GM23338 (cell line): ENCODE measurements at regions not wholly inside any gene's neighbourhood (a gene's known extent, or its start where the extent isn't known, plus 50 kb on each side); places are given as distances from the start of the nearest gene placed in this dataset.
"Not testable (repeated sequence)": the region's sequence is repeated elsewhere in the genome, so short reads cannot be mapped to it uniquely, and the experiment has no call there.

Source experiments
- ATAC-seq: fragments of 200-7000 bp; cut with Tn5 transposase; 3 replicates; pipeline ENCODE4 v1.9.1; 2020
- DNase-seq: peaks from one replicate; pipeline ENCODE4 v3.0.0-alpha.2; 2015; ENCODE audit warnings: low spot score
- H2AFZ ChIP-seq: fragments of 200-600 bp; sonication (generic); 2 replicates; pipeline ENCODE4 v1.8.0; 2016; ENCODE audit warnings: antibody characterized with exemption, mild to moderate bottlenecking, moderate library complexity
- H3F3A ChIP-seq: fragments of 200-600 bp; sonication (generic); replicated peaks from 2 replicates; pipeline ENCODE4 v1.8.0; 2017; ENCODE audit warnings: antibody characterized with exemption, mixed run types, low read depth
- H3K27ac ChIP-seq: fragments of 200-600 bp; sonication (generic); 2 replicates; pipeline ENCODE4 v1.6.1; 2016; ENCODE audit warnings: low read depth
- H3K27me3 ChIP-seq: fragments of 200-600 bp; sonication (generic); 2 replicates; pipeline ENCODE4 v1.8.0; 2016; ENCODE audit warnings: mild to moderate bottlenecking, mixed run types, moderate library complexity; ENCODE audit not compliant: insufficient read depth
- H3K36me3 ChIP-seq: fragments of 200-600 bp; sonication (generic); 2 replicates; pipeline ENCODE4 v1.8.0; 2016; ENCODE audit warnings: mild to moderate bottlenecking; ENCODE audit not compliant: insufficient read depth
- H3K4me1 ChIP-seq: fragments of 200-600 bp; sonication (generic); 2 replicates; pipeline ENCODE4 v1.8.0; 2016; ENCODE audit warnings: mild to moderate bottlenecking, moderate library complexity; ENCODE audit not compliant: insufficient read depth
- H3K4me2 ChIP-seq: fragments of 200-600 bp; sonication (generic); 2 replicates; pipeline ENCODE4 v1.7.1; 2017; ENCODE audit warnings: mixed run types
- H3K4me3 ChIP-seq: fragments of 200-600 bp; sonication (generic); 2 replicates; pipeline ENCODE4 v1.6.1; 2016; ENCODE audit warnings: mixed run types
- H3K79me2 ChIP-seq: fragments of 200-600 bp; sonication (generic); replicated peaks from 2 replicates; pipeline ENCODE4 v1.8.0; 2017; ENCODE audit warnings: mild to moderate bottlenecking; ENCODE audit not compliant: insufficient read depth
- H3K9me2 ChIP-seq: fragments of 200-600 bp; sonication (generic); 2 replicates; pipeline ENCODE4 v1.8.0; 2017; ENCODE audit not compliant: insufficient read depth
- H4K20me1 ChIP-seq: fragments of 200-600 bp; sonication (generic); replicated peaks from 2 replicates; pipeline ENCODE4 v1.8.0; 2017; ENCODE audit warnings: mild to moderate bottlenecking; ENCODE audit not compliant: insufficient read depth
- H3K27ac Mint-ChIP-seq: 2 replicates; pipeline ENCODE4 v1.8.0; 2020; ENCODE audit warnings: inconsistent platforms, mild to moderate bottlenecking, moderate library complexity, mixed read lengths
- H3K27me3 Mint-ChIP-seq: 3 replicates; pipeline ENCODE4 v1.8.0; 2022; ENCODE audit warnings: low read depth, mild to moderate bottlenecking, moderate library complexity, mixed read lengths, inconsistent platforms; ENCODE audit not compliant: insufficient read depth, poor library complexity
- H3K36me3 Mint-ChIP-seq: 3 replicates; pipeline ENCODE4 v1.8.0; 2021; ENCODE audit warnings: low read depth, mild to moderate bottlenecking, inconsistent platforms, moderate library complexity, mixed read lengths
- H3K4me1 Mint-ChIP-seq: 3 replicates; pipeline ENCODE4 v1.8.0; 2020; ENCODE audit warnings: mild to moderate bottlenecking, inconsistent platforms, mixed read lengths
- H3K4me3 Mint-ChIP-seq: 3 replicates; pipeline ENCODE4 v1.8.0; 2021; ENCODE audit warnings: moderate library complexity, mild to moderate bottlenecking, inconsistent platforms, mixed read lengths
- H3K9me3 Mint-ChIP-seq: 3 replicates; pipeline ENCODE4 v1.8.0; 2020; ENCODE audit warnings: moderate library complexity, mild to moderate bottlenecking, inconsistent platforms, mixed read lengths
- EZH2phosphoT487 ChIP-seq: fragments of 200-600 bp; sonication (generic); IDR thresholded peaks from one replicate; pipeline ENCODE4 v1.8.1; 2018; ENCODE audit warnings: antibody characterized with exemption; ENCODE audit not compliant: unreplicated experiment
- NANOG ChIP-seq: IDR thresholded peaks from 2 replicates; pipeline ENCODE4 v1.6.1; 2016; ENCODE audit warnings: antibody characterized with exemption, borderline replicate concordance
- ZNF114 ChIP-seq: fragments of 250-450 bp; sonication (Bioruptor Pico); IDR thresholded peaks from 2 replicates; pipeline ENCODE4 v1.5.0; 2020; ENCODE audit warnings: mild to moderate bottlenecking, moderate library complexity
- TF ChIP-seq, protein P1 (sequence below): fragments of 250-450 bp; sonication (Bioruptor Pico); IDR thresholded peaks from 2 replicates; pipeline ENCODE4 v1.5.0; 2020; ENCODE audit warnings: mild to moderate bottlenecking, moderate library complexity

DNA sequence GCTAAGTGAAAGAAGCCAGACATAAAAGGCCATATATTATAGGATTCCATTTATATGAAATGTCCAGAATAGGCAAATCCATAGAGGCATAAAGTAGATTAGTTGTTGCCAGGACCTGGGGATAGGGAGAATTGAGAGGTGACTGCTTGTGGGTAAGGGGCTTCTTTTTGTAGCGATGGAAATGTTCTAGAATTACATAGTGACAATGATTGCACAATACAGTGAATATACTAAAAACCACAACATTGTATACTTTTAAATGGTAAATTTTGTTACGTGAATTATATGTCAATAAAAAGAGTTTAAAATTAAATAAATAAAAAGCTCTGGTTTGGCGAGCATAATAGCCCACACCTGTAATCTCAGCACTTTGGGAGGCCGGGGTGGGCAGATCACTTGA, 486.8 kb downstream of the KLF12 start (continued):
- TF ChIP-seq, protein P1, sequence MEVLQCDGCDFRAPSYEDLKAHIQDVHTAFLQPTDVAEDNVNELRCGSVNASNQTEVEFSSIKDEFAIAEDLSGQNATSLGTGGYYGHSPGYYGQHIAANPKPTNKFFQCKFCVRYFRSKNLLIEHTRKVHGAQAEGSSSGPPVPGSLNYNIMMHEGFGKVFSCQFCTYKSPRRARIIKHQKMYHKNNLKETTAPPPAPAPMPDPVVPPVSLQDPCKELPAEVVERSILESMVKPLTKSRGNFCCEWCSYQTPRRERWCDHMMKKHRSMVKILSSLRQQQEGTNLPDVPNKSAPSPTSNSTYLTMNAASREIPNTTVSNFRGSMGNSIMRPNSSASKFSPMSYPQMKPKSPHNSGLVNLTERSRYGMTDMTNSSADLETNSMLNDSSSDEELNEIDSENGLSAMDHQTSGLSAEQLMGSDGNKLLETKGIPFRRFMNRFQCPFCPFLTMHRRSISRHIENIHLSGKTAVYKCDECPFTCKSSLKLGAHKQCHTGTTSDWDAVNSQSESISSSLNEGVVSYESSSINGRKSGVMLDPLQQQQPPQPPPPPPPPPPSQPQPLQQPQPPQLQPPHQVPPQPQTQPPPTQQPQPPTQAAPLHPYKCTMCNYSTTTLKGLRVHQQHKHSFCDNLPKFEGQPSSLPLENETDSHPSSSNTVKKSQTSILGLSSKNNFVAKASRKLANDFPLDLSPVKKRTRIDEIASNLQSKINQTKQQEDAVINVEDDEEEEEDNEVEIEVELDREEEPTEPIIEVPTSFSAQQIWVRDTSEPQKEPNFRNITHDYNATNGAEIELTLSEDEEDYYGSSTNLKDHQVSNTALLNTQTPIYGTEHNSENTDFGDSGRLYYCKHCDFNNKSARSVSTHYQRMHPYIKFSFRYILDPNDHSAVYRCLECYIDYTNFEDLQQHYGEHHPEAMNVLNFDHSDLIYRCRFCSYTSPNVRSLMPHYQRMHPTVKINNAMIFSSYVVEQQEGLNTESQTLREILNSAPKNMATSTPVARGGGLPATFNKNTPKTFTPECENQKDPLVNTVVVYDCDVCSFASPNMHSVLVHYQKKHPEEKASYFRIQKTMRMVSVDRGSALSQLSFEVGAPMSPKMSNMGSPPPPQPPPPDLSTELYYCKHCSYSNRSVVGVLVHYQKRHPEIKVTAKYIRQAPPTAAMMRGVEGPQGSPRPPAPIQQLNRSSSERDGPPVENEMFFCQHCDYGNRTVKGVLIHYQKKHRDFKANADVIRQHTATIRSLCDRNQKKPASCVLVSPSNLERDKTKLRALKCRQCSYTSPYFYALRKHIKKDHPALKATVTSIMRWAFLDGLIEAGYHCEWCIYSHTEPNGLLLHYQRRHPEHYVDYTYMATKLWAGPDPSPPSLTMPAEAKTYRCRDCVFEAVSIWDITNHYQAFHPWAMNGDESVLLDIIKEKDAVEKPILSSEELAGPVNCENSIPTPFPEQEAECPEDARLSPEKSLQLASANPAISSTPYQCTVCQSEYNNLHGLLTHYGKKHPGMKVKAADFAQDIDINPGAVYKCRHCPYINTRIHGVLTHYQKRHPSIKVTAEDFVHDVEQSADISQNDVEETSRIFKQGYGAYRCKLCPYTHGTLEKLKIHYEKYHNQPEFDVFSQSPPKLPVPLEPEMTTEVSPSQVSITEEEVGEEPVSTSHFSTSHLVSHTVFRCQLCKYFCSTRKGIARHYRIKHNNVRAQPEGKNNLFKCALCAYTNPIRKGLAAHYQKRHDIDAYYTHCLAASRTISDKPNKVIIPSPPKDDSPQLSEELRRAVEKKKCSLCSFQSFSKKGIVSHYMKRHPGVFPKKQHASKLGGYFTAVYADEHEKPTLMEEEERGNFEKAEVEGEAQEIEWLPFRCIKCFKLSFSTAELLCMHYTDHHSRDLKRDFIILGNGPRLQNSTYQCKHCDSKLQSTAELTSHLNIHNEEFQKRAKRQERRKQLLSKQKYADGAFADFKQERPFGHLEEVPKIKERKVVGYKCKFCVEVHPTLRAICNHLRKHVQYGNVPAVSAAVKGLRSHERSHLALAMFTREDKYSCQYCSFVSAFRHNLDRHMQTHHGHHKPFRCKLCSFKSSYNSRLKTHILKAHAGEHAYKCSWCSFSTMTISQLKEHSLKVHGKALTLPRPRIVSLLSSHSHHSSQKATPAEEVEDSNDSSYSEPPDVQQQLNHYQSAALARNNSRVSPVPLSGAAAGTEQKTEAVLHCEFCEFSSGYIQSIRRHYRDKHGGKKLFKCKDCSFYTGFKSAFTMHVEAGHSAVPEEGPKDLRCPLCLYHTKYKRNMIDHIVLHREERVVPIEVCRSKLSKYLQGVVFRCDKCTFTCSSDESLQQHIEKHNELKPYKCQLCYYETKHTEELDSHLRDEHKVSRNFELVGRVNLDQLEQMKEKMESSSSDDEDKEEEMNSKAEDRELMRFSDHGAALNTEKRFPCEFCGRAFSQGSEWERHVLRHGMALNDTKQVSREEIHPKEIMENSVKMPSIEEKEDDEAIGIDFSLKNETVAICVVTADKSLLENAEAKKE, result no peak
- TF ChIP-seq NANOG (no peak), ZNF114 (CRISPR knock-in tag) (no peak), EZH2phosphoT487 (no peak)

DNA sequence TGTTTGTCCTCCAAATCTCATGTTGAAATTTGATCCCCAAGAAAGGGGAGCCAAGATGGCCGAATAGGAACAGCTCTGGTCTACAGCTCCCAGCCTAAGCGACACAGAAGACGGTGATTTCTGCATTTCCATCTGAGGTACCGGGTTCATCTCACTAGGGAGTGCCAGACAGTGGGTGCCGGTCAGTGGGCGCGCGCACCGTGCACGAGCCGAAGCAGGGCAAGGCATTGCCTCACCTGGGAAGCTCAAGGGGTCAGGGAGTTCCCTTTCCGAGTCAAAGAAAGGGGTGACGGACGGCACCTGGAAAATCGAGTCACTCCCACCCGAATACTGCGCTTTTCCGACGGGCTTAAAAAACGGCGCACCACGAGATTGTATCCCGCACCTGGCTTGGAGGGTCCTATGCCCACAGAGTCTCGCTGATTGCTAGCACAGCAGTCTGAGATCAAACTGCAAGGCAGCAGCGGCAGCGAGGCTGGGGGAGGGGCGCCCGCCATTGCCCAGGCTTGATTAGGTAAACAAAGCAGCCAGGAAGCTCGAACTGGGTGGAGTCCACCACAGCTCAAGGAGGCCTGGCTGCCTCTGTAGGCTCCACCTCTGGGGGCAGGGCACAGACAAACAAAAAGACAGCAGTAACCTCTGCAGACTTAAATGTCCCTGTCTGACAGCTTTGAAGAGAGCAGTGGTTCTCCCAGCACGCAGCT, 493.6 kb downstream of the KLF12 start:
- ATAC-seq, result not testable (repeated sequence)

More for the DNA sequence above, 493.6 kb downstream of the KLF12 start:
- H3K79me2 ChIP-seq, H3K36me3 ChIP-seq, DNase-seq, H3K4me1 ChIP-seq, H3K27ac ChIP-seq, H3K4me2 ChIP-seq, H4K20me1 ChIP-seq, H3K4me3 ChIP-seq, H3F3A ChIP-seq, H3K4me3 Mint-ChIP-seq, H3K4me1 Mint-ChIP-seq, H3K27me3 ChIP-seq, H3K27me3 Mint-ChIP-seq: not testable (repeated sequence)
- Mint-ChIP-seq H3K27ac (peak overlapping the region; percentile 88), H3K36me3 (peaks cover 14% of the 10 kb centered on the region), H3K9me3 (peaks cover 24% of the 10 kb centered on the region; the same call in 2 of the 3 replicates)
- Histone ChIP-seq H2AFZ (0 out of 2 replicates have a peak overlapping the region, but pooled peaks have one; percentile 28), H3K9me2 (peaks cover 12% of the 10 kb centered on the region; the same call in 1 of the 2 replicates)
